HEK293T (cell line): ENCODE measurements at regions not wholly inside any gene's neighbourhood (a gene's known extent, or its start where the extent isn't known, plus 50 kb on each side); places are given as distances from the start of the nearest gene placed in this dataset.

Experiments used
- CTCF ChIA-PET: fragments of 350-600 bp; formaldehyde crosslinking; extraction: SDS; loops from one replicate; lab custom pipeline; 2021; ENCODE audit warnings: antibody characterized with exemption, inconsistent platforms; lab: Yijun Ruan, JAX
- POLR2A ChIA-PET: fragments of 350-600 bp; formaldehyde crosslinking; extraction: SDS; loops from one replicate; lab custom pipeline; 2020; ENCODE audit warnings: antibody characterized with exemption, inconsistent platforms; lab: Yijun Ruan, JAX
- DNase-seq: peaks from one replicate; pipeline ENCODE4 v3.0.0; 2012; ENCODE audit warnings: mixed read lengths; ENCODE audit errors: extremely low spot score
- ARNT ChIP-seq: fragments of 450-650 bp; IDR thresholded peaks from 2 replicates; pipeline ENCODE4 v1.6.1; 2017; ENCODE audit warnings: mild to moderate bottlenecking
- BHLHE40 ChIP-seq: fragments of 450-650 bp; IDR thresholded peaks from 2 replicates; pipeline ENCODE4 v1.6.1; 2016; ENCODE audit warnings: mild to moderate bottlenecking, moderate library complexity, borderline replicate concordance
- CTBP1 ChIP-seq: fragments of 450-650 bp; IDR thresholded peaks from 2 replicates; pipeline ENCODE4 v1.6.1; 2016; ENCODE audit warnings: borderline replicate concordance
- ELF4 ChIP-seq: fragments of 450-650 bp; IDR thresholded peaks from 2 replicates; pipeline ENCODE4 v1.6.1; 2017; ENCODE audit warnings: antibody characterized with exemption
- FOXA1 ChIP-seq: fragments of 450-650 bp; IDR thresholded peaks from 2 replicates; pipeline ENCODE4 v1.6.1; 2016; ENCODE audit warnings: mild to moderate bottlenecking
- FOXK2 ChIP-seq: fragments of 450-650 bp; IDR thresholded peaks from 2 replicates; pipeline ENCODE4 v1.6.1; 2016; ENCODE audit warnings: mild to moderate bottlenecking
- FOXM1 ChIP-seq: fragments of 450-650 bp; IDR thresholded peaks from 2 replicates; pipeline ENCODE4 v1.6.1; 2017; ENCODE audit warnings: mild to moderate bottlenecking, borderline replicate concordance
- HDGF ChIP-seq: fragments of 450-650 bp; IDR thresholded peaks from 2 replicates; pipeline ENCODE4 v1.6.1; 2017; ENCODE audit warnings: antibody characterized with exemption, borderline replicate concordance
- L3MBTL2 ChIP-seq: fragments of 450-650 bp; conservative IDR thresholded peaks from 2 replicates; pipeline ENCODE4 v1.6.1; 2016; ENCODE audit warnings: mild to moderate bottlenecking
- LEF1 ChIP-seq: fragments of 450-650 bp; IDR thresholded peaks from 2 replicates; pipeline ENCODE4 v1.6.1; 2017; ENCODE audit warnings: mild to moderate bottlenecking, borderline replicate concordance
- NFRKB ChIP-seq: fragments of 450-650 bp; IDR thresholded peaks from 2 replicates; pipeline ENCODE4 v1.6.1; 2016; ENCODE audit warnings: mild to moderate bottlenecking, moderate library complexity
- SP1 ChIP-seq: fragments of 450-650 bp; IDR thresholded peaks from 2 replicates; pipeline ENCODE4 v1.6.1; 2017
- SUZ12 ChIP-seq: fragments of 450-650 bp; IDR thresholded peaks from 2 replicates; pipeline ENCODE4 v1.6.1; 2016; ENCODE audit warnings: mild to moderate bottlenecking
- TARDBP ChIP-seq: fragments of 450-650 bp; IDR thresholded peaks from 2 replicates; pipeline ENCODE4 v1.6.1; 2016
- ZNF384 ChIP-seq: fragments of 450-650 bp; IDR thresholded peaks from 2 replicates; pipeline ENCODE4 v1.6.1; 2016
- TF ChIP-seq, protein P1 (sequence below): fragments of 450-650 bp; IDR thresholded peaks from 2 replicates; pipeline ENCODE4 v1.6.1; 2016

DNA sequence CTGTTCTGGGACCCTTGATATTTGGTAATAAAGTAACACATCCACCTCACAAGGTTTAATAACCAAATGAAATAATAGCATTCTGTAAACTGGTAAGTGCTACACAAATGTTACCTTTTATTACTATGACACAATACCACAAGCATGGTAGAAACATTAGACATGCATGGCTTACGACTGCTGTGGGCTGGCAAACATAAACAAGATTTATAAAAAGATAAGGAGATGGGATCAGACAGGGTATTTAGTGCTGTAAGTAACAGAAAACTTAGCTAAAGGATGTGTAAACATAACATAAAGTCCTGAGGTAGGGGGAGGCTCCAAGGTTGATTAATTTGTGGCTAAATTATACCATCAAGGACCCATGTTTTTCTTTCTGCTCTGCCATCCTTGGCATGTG lies 212.6 kb downstream of the BARHL2 start:
- DNase-seq: no peak
- TF ChIP-seq SUZ12 (no peak), SP1 (no peak), BHLHE40 (no peak)
- TF ChIP-seq, protein P1, sequence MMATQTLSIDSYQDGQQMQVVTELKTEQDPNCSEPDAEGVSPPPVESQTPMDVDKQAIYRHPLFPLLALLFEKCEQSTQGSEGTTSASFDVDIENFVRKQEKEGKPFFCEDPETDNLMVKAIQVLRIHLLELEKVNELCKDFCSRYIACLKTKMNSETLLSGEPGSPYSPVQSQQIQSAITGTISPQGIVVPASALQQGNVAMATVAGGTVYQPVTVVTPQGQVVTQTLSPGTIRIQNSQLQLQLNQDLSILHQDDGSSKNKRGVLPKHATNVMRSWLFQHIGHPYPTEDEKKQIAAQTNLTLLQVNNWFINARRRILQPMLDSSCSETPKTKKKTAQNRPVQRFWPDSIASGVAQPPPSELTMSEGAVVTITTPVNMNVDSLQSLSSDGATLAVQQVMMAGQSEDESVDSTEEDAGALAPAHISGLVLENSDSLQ: no peak
- POLR2A ChIA-PET: no interaction called here
- CTCF ChIA-PET: no interaction called here

DNA sequence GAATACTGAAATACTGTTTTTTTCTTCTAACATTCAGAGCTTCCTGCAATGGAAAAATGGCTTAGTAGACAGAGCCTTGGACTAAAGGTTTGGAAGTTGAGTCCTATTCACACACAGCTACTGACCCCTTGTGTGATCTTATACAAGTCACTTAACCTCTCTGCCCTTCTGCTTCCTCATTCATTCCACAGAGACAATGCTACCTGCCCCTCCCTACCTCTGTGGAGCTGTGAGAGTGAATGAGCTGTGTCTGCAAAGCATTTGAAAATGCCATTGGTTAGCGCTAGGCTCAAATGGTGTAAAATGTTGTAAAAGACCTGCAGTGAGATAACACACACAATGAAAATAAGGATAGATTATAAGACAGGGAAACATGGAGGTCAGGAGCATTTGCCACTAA lies 214.4 kb downstream of the BARHL2 start:
- POLR2A ChIA-PET: no interaction called here
- CTCF ChIA-PET: no interaction called here
- no peak for DNase-seq
- TF ChIP-seq ELF4: no peak
- TF ChIP-seq HDGF: no peak
- TF ChIP-seq FOXA1: no peak
- TF ChIP-seq ARNT: no peak
- no peak for TF ChIP-seq FOXM1
- TF ChIP-seq L3MBTL2: no peak
- TF ChIP-seq, protein P1: no peak

DNA sequence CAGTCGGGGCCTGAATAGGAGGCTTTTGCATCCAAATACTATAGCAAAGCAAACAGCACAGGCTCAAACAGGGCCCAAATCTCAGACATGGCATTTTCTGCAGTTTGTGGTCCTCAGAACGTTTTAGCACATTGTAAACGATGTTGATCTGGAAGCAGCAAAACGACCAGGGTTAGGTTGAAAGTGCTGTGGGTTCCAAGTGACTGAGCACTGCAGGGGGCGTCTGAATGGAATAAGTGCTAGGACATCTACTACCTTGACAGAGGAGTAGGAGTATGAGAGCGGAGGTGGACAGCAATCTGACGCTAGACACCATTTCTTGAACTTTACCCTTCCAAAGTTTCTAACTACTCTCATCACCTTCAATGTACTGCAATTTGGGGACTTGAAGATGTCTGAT lies 214.9 kb downstream of the BARHL2 start:
- ChIA-PET CTCF (no interaction called here), POLR2A (no interaction called here)
- DNase-seq: no peak

DNA sequence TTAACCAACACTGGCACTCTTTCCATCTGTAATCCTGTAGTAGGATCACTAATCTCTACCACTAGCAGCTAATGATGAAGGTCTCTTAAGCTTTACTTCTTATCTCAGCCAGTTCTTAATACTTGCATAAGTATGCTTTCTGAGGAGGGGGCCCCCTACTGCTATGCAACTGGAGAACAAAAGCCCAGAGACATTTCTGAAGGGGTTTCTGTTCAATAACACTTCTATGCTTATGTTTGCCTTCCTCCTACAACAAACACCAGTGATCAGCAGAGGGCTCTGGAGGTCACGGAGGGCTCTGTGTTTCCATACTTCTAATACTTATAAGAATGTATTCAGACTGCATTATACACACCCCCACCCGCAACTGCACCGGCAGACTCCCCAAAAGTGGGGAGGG lies 215.8 kb downstream of the BARHL2 start:
- ChIA-PET POLR2A (no interaction called here), CTCF (no interaction called here)
- TF ChIP-seq FOXK2 (no peak), SP1 (no peak), L3MBTL2 (no peak), ELF4 (no peak), CTBP1 (no peak), HDGF (no peak)
- TF ChIP-seq, protein P1: no peak
- DNase-seq: no peak

More for the DNA sequence above, 214.9 kb downstream of the BARHL2 start:
- TF ChIP-seq FOXK2: no peak
- TF ChIP-seq ELF4: no peak
- no peak for TF ChIP-seq SP1
- no peak for TF ChIP-seq ZNF384
- TF ChIP-seq, protein P1: no peak
- TF ChIP-seq HDGF: no peak
- no peak for TF ChIP-seq SUZ12
- TF ChIP-seq BHLHE40: no peak
- TF ChIP-seq TARDBP: no peak
- TF ChIP-seq FOXA1: no peak
- TF ChIP-seq L3MBTL2: no peak
- TF ChIP-seq ARNT: no peak
- TF ChIP-seq FOXM1: no peak
- TF ChIP-seq NFRKB: no peak
- no peak for TF ChIP-seq CTBP1
- TF ChIP-seq LEF1: no peak

DNA sequence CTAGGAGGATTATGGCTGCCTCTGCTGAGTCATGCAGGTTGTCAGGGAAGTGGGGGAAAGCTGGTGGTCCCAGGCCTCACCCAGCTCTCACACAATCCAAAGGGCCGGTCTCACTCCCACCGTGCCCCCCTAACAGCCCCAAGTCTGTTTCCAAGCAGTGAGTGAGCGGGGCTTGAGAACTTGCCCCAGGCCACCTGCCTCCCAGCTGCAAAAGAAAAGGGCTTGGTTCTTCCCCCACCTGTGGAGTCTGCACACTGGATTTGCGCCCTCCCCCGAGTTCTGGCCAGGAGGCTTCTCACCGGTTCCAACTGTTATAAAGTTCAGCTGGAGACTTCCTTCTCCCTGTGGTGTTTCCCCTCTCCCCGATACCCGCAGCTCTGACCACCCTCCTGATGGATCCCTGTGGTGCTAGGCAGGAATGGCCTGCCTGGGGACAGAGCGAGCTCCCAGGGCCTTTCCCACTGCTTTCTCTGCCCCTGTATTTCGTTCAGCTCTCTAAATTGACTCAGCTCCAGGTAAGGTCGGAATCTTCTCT lies 222.3 kb downstream of the BARHL2 start:
- POLR2A ChIA-PET: no interaction called here
- no peak for DNase-seq
- CTCF ChIA-PET: no interaction called here
- TF ChIP-seq, protein P1: no peak
- TF ChIP-seq SP1: no peak
- no peak for TF ChIP-seq SUZ12
- no peak for TF ChIP-seq ZNF384
- TF ChIP-seq TARDBP: no peak
- TF ChIP-seq BHLHE40: no peak
- no peak for TF ChIP-seq ELF4
- TF ChIP-seq LEF1: no peak
- TF ChIP-seq ARNT: no peak

DNA sequence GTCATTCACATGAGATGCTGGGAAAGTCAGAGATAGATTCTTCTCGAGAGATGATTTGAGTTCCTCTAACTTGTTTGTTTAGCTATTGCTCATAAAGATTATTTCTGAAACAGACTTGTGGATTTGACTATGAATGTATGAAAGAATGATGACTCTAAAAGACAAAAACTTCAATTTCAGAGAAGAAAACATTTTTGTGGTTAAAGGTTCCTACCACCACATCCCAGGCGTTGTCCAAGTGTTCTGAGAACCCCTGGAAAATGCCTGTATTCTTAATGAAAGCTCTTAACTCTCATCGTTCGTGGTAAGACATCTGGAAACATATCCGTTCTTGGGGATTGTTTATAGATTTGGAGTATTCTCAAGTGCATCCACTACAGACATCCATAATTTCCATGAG lies 228.7 kb downstream of the BARHL2 start:
- CTCF ChIA-PET: no interaction called here
- POLR2A ChIA-PET: no interaction called here
- TF ChIP-seq ARNT (no peak), NFRKB (no peak), SP1 (no peak), ZNF384 (no peak), FOXM1 (no peak), CTBP1 (no peak), SUZ12 (no peak), HDGF (no peak), TARDBP (no peak), BHLHE40 (no peak), FOXA1 (no peak), L3MBTL2 (no peak), LEF1 (no peak), FOXK2 (no peak), ELF4 (no peak)
- TF ChIP-seq, protein P1: no peak
- no peak for DNase-seq
